ENCODE measurements at regions not wholly inside any gene's neighbourhood (a gene's known extent, or its start where the extent isn't known, plus 50 kb on each side); places are given as distances from the start of the nearest gene placed in this dataset.

- intact Hi-C loops (cut with DNase I; ENCODE audit: low total_unique reads), result no loop called here
- DNase-seq (ENCODE audit: low spot score in 2 of 2), result peak in 1 of 2 donors; percentile 62
- TF ChIP-seq CTCF (IDR thresholded peaks at IDR 0.05) (no peak), POLR2A (IDR thresholded peaks at IDR 0.05) (no peak)
- H3K4me3 ChIP-seq (ENCODE audit: low read depth, poor library complexity, severe bottlenecking), result no peak overlapping the region
- 44 to 69% methylated on average over 7 of the region's 7 CpGs for WGBS, 2 donors
Observed at GRCh38 chr1:244197851-244198375, 146.8 kb downstream of the ZBTB18 start.

- WGBS, 2 donors, result 98% methylated on average over 4 of the region's 4 CpGs
- DNase-seq (ENCODE audit: low spot score in 2 of 2), result no peak
- TF ChIP-seq CTCF (IDR thresholded peaks at IDR 0.05), result no peak
- no peak for TF ChIP-seq POLR2A (IDR thresholded peaks at IDR 0.05)
- no peak overlapping the region for H3K4me3 ChIP-seq (ENCODE audit: low read depth, poor library complexity, severe bottlenecking)
- intact Hi-C loops (cut with DNase I; ENCODE audit: low total_unique reads), result no loop called here
Observed at GRCh38 chr1:244199902-244200301, 148.8 kb downstream of the ZBTB18 start.

GRCh38 chr1:244200596-244200995 is 149.5 kb downstream of the ZBTB18 start:
- TF ChIP-seq POLR2A (IDR thresholded peaks at IDR 0.05), result no peak
- TF ChIP-seq CTCF (IDR thresholded peaks at IDR 0.05), result no peak
- H3K4me3 ChIP-seq (ENCODE audit: low read depth, poor library complexity, severe bottlenecking), result no peak overlapping the region
- no peak for DNase-seq (ENCODE audit: low spot score in 2 of 2)
- intact Hi-C loops (cut with DNase I; ENCODE audit: low total_unique reads), result no loop called here
- WGBS, 2 donors, result 94% methylated on average over 8 of the region's 8 CpGs

- no peak for TF ChIP-seq CTCF (IDR thresholded peaks at IDR 0.05)
- TF ChIP-seq POLR2A (IDR thresholded peaks at IDR 0.05), result no peak
- intact Hi-C loops (cut with DNase I; ENCODE audit: low total_unique reads), result no loop called here
- H3K4me3 ChIP-seq (ENCODE audit: low read depth, poor library complexity, severe bottlenecking), result no peak overlapping the region
- no peak for DNase-seq (ENCODE audit: low spot score in 2 of 2)
- WGBS, 2 donors, result 87 to 93% methylated on average over 8 of the region's 8 CpGs
Observed at GRCh38 chr1:244201750-244202149, 150.7 kb downstream of the ZBTB18 start.

GRCh38 chr1:244204004-244204403 is 152.9 kb downstream of the ZBTB18 start:
- intact Hi-C loops (cut with DNase I; ENCODE audit: low total_unique reads), result no loop called here
- H3K4me3 ChIP-seq (ENCODE audit: low read depth, poor library complexity, severe bottlenecking), result no peak overlapping the region
- no peak for DNase-seq (ENCODE audit: low spot score in 2 of 2)
- 50 to 51% methylated on average over 9 of the region's 9 CpGs for WGBS, 2 donors
- TF ChIP-seq CTCF (IDR thresholded peaks at IDR 0.05), result no peak
- no peak for TF ChIP-seq POLR2A (IDR thresholded peaks at IDR 0.05)

GRCh38 chr1:244205171-244205570 is 154.1 kb downstream of the ZBTB18 start:
- no peak for DNase-seq (ENCODE audit: low spot score in 2 of 2)
- intact Hi-C loops (cut with DNase I; ENCODE audit: low total_unique reads), result no loop called here
- TF ChIP-seq CTCF (IDR thresholded peaks at IDR 0.05), result no peak
- no peak for TF ChIP-seq POLR2A (IDR thresholded peaks at IDR 0.05)
- H3K4me3 ChIP-seq (ENCODE audit: low read depth, poor library complexity, severe bottlenecking), result no peak overlapping the region
- 83 to 91% methylated on average over 3 of the region's 3 CpGs for WGBS, 2 donors

Data from lower leg skin (tissue), 4 donors.